ENCODE measurements at regions not wholly inside any gene's neighbourhood (a gene's known extent, or its start where the extent isn't known, plus 50 kb on each side); places are given as distances from the start of the nearest gene placed in this dataset.
"Not testable (repeated sequence)": the region's sequence is repeated elsewhere in the genome, so short reads cannot be mapped to it uniquely, and the experiment has no call there.

- H3K27me3 ChIP-seq = not testable (repeated sequence)
Observed at GRCh38 chr22:15920941-15921340, 231.1 kb downstream of the POTEH start.

GRCh38 chr22:15922132-15922531, 232.3 kb downstream of the POTEH start:
- not testable (repeated sequence) for H3K9me3 ChIP-seq, DNase-seq, H3K4me1 ChIP-seq, H3K27ac ChIP-seq, H3K27me3 ChIP-seq, H3K36me3 ChIP-seq, H3K4me3 ChIP-seq

More at GRCh38 chr22:15920941-15921340, 231.1 kb downstream of the POTEH start:
- not testable (repeated sequence) for H3K36me3 ChIP-seq, H3K4me3 ChIP-seq, H3K27ac ChIP-seq, H3K9me3 ChIP-seq, H3K4me1 ChIP-seq, DNase-seq

GRCh38 chr22:15922666-15923065, 232.8 kb downstream of the POTEH start:
- not testable (repeated sequence) for H3K9me3 ChIP-seq, H3K27ac ChIP-seq, DNase-seq, H3K4me3 ChIP-seq, H3K36me3 ChIP-seq, H3K4me1 ChIP-seq, H3K27me3 ChIP-seq

GRCh38 chr22:15924820-15925219, 235.0 kb downstream of the POTEH start:
- H3K27me3 ChIP-seq, DNase-seq, H3K4me3 ChIP-seq, H3K4me1 ChIP-seq, H3K36me3 ChIP-seq, H3K9me3 ChIP-seq, H3K27ac ChIP-seq: not testable (repeated sequence)

- H3K36me3 ChIP-seq, H3K4me3 ChIP-seq, H3K4me1 ChIP-seq, DNase-seq, H3K27ac ChIP-seq, H3K27me3 ChIP-seq, H3K9me3 ChIP-seq: not testable (repeated sequence)
Observed at GRCh38 chr22:15927172-15927571, 237.3 kb downstream of the POTEH start.

Small RNA genes in the stretch of these regions (small RNA-seq; reads per million reads assigned to genes)
- gene AP000522.1 = 0 reads per million in 2 donors
